Vagina (tissue), 2 donors: ENCODE measurements at regions not wholly inside any gene's neighbourhood (a gene's known extent, or its start where the extent isn't known, plus 50 kb on each side); places are given as distances from the start of the nearest gene placed in this dataset.

ENCODE experiments used
- DNase-seq, 2 donors: peaks; one replicate each; pipeline ENCODE4 v3.0.0-alpha.2; 2017; ENCODE audit errors: extremely low spot score in 2 of 2
- H3K27ac ChIP-seq: fragments of 200-600 bp; sonication (generic); one replicate; pipeline ENCODE4 v1.5.1; 2019
- H3K27me3 ChIP-seq: fragments of 200-600 bp; sonication (generic); one replicate; pipeline ENCODE4 v1.5.1; 2019
- H3K36me3 ChIP-seq, 2 donors: fragments of 200-600 bp; sonication (generic); one replicate each; pipeline ENCODE4 v1.5.1; 2017 to 2019
- H3K4me1 ChIP-seq: fragments of 200-600 bp; sonication (generic); one replicate; pipeline ENCODE4 v1.5.1; 2019
- H3K4me3 ChIP-seq, 2 donors: fragments of 200-600 bp; sonication (generic); 1 replicate in 1 of 2; 2 replicates in 1 of 2; pipeline ENCODE4 v1.5.1; 2016 to 2019
- H3K9me3 ChIP-seq: fragments of 200-600 bp; sonication (generic); one replicate; pipeline ENCODE4 v1.5.1; 2019
- CTCF ChIP-seq, 3 experiments: fragments of 450-650 bp in 2 of 3; fragments of 200-600 bp in 1 of 3; sonication (generic) in 1 of 3; IDR thresholded peaks; one replicate each; pipeline ENCODE4 v1.5.1; 2017 to 2019; ENCODE audit warnings: antibody characterized with exemption in 3 of 3, mild to moderate bottlenecking in 2 of 3, moderate library complexity in 2 of 3
- POLR2A ChIP-seq, 2 donors: fragments of 450-650 bp; IDR thresholded peaks; one replicate each; pipeline ENCODE4 v1.6.1; 2017; ENCODE audit warnings: antibody characterized with exemption in 2 of 2, mild to moderate bottlenecking in 2 of 2, moderate library complexity in 2 of 2
- POLR2AphosphoS5 ChIP-seq, 2 donors: sonication (generic); formaldehyde crosslinking; IDR thresholded peaks; one replicate each; pipeline ENCODE4 v1.9.0; 2017; ENCODE audit warnings: antibody characterized with exemption in 2 of 2, mild to moderate bottlenecking in 2 of 2, low read depth in 1 of 2; ENCODE audit not compliant: insufficient read depth in 1 of 2
- intact Hi-C: fragments of 100-400 bp; cut with DNase I; formaldehyde crosslinking; loops from one replicate; pipeline ENCODE4 v1.15.1; 2023

- Histone ChIP-seq H3K9me3 (no peaks in the 10 kb centered on the region), H3K4me3 (no peak overlapping the region), H3K27ac (no peak overlapping the region), H3K27me3 (no peaks in the 10 kb centered on the region), H3K36me3 (no peaks in the 10 kb centered on the region), H3K4me1 (no peaks in the 10 kb centered on the region)
- no peak for DNase-seq
- TF ChIP-seq CTCF (IDR thresholded peaks at IDR 0.05): no peak
- TF ChIP-seq POLR2A (IDR thresholded peaks at IDR 0.05): no peak
- no peak for TF ChIP-seq POLR2AphosphoS5 (IDR thresholded peaks at IDR 0.05; ENCODE audit: insufficient read depth in 1 of 2, low read depth in 1 of 2)
- intact Hi-C loops: no loop called here
These were observed 1014.8 kb downstream of the NR2F1-AS1 start for GRCh38 chr5:92566113-92566786.

GRCh38 chr5:92565673-92566072, 1015.3 kb downstream of the NR2F1-AS1 start:
- Histone ChIP-seq H3K36me3 (no peaks in the 10 kb centered on the region), H3K27me3 (no peaks in the 10 kb centered on the region), H3K27ac (no peak overlapping the region), H3K9me3 (no peaks in the 10 kb centered on the region), H3K4me3 (no peak overlapping the region), H3K4me1 (no peaks in the 10 kb centered on the region)
- intact Hi-C loops: no loop called here
- DNase-seq: no peak
- TF ChIP-seq POLR2AphosphoS5 (IDR thresholded peaks at IDR 0.05; ENCODE audit: insufficient read depth in 1 of 2, low read depth in 1 of 2) (no peak), CTCF (IDR thresholded peaks at IDR 0.05) (no peak), POLR2A (IDR thresholded peaks at IDR 0.05) (no peak)

GRCh38 chr5:92562065-92562464, 1019.0 kb downstream of the NR2F1-AS1 start:
- no peak for TF ChIP-seq POLR2AphosphoS5 (IDR thresholded peaks at IDR 0.05; ENCODE audit: insufficient read depth in 1 of 2, low read depth in 1 of 2)
- no peak for TF ChIP-seq CTCF (IDR thresholded peaks at IDR 0.05)
- TF ChIP-seq POLR2A (IDR thresholded peaks at IDR 0.05): no peak
- DNase-seq: no peak

GRCh38 chr5:92561411-92561959, 1019.5 kb downstream of the NR2F1-AS1 start:
- Histone ChIP-seq H3K9me3 (no peaks in the 10 kb centered on the region), H3K27me3 (no peaks in the 10 kb centered on the region), H3K4me3 (no peak overlapping the region), H3K4me1 (no peaks in the 10 kb centered on the region), H3K27ac (no peak overlapping the region), H3K36me3 (no peaks in the 10 kb centered on the region)
- TF ChIP-seq CTCF (IDR thresholded peaks at IDR 0.05): no peak
- TF ChIP-seq POLR2A (IDR thresholded peaks at IDR 0.05): no peak
- no peak for TF ChIP-seq POLR2AphosphoS5 (IDR thresholded peaks at IDR 0.05; ENCODE audit: insufficient read depth in 1 of 2, low read depth in 1 of 2)
- no peak for DNase-seq
- intact Hi-C loops: no loop called here

More at GRCh38 chr5:92562065-92562464, 1019.0 kb downstream of the NR2F1-AS1 start:
- intact Hi-C loops: no loop called here
- Histone ChIP-seq H3K27ac (no peak overlapping the region), H3K9me3 (no peaks in the 10 kb centered on the region), H3K4me1 (no peaks in the 10 kb centered on the region), H3K27me3 (no peaks in the 10 kb centered on the region), H3K36me3 (no peaks in the 10 kb centered on the region), H3K4me3 (no peak overlapping the region)

GRCh38 chr5:92560698-92561401, 1020.2 kb downstream of the NR2F1-AS1 start:
- no peak for DNase-seq
- no peaks in the 10 kb centered on the region for H3K36me3 ChIP-seq
- H3K27ac ChIP-seq: no peak overlapping the region
- intact Hi-C loops: no loop called here
- no peaks in the 10 kb centered on the region for H3K27me3 ChIP-seq
- TF ChIP-seq POLR2A (IDR thresholded peaks at IDR 0.05) (no peak), POLR2AphosphoS5 (IDR thresholded peaks at IDR 0.05; ENCODE audit: insufficient read depth in 1 of 2, low read depth in 1 of 2) (no peak), CTCF (IDR thresholded peaks at IDR 0.05) (no peak)
- no peaks in the 10 kb centered on the region for H3K4me1 ChIP-seq
- no peaks in the 10 kb centered on the region for H3K9me3 ChIP-seq
- H3K4me3 ChIP-seq: no peak overlapping the region
